IPS-NIHi7 (cell line): ENCODE measurements at regions not wholly inside any gene's neighbourhood (a gene's known extent, or its start where the extent isn't known, plus 50 kb on each side); places are given as distances from the start of the nearest gene placed in this dataset.
"Not testable (repeated sequence)": the region's sequence is repeated elsewhere in the genome, so short reads cannot be mapped to it uniquely, and the experiment has no call there.

ENCODE experiments used
- DNase-seq: peaks from one replicate; pipeline ENCODE4 v3.0.0; 2012; ENCODE audit warnings: mixed read lengths; ENCODE audit errors: extremely low spot score

- DNase-seq, result peak; percentile 30
Observed at GRCh38 chr13:80177327-80177726, 163.6 kb downstream of the SPRY2 start.

GRCh38 chr13:80173224-80173623 lies 167.7 kb downstream of the SPRY2 start:
- DNase-seq, result no peak

GRCh38 chr13:80171096-80171495 lies 169.8 kb downstream of the SPRY2 start:
- no peak for DNase-seq

- DNase-seq, result no peak
Observed at GRCh38 chr13:80168089-80168850, 172.7 kb downstream of the SPRY2 start.

- DNase-seq, result no peak
Observed at GRCh38 chr13:80166352-80166751, 174.6 kb downstream of the SPRY2 start.

- no peak for DNase-seq
Observed at GRCh38 chr13:80164462-80164861, 176.5 kb downstream of the SPRY2 start.

- no peak for DNase-seq
Observed at GRCh38 chr13:80161896-80162295, 179.0 kb downstream of the SPRY2 start.

- DNase-seq, result no peak
Observed at GRCh38 chr13:80161219-80161618, 179.7 kb downstream of the SPRY2 start.

GRCh38 chr13:80160110-80160509 lies 180.8 kb downstream of the SPRY2 start:
- no peak for DNase-seq

- DNase-seq, result no peak
Observed at GRCh38 chr13:80157261-80157932, 183.5 kb downstream of the SPRY2 start.

- DNase-seq, result not testable (repeated sequence)
Observed at GRCh38 chr13:80152142-80152541, 188.8 kb downstream of the SPRY2 start.

GRCh38 chr13:80151016-80151415 lies 189.9 kb downstream of the SPRY2 start:
- DNase-seq, result no peak

- DNase-seq, result no peak
Observed at GRCh38 chr13:80149736-80150135, 191.2 kb downstream of the SPRY2 start.

GRCh38 chr13:80145171-80145690 lies 195.7 kb downstream of the SPRY2 start:
- DNase-seq, result no peak

GRCh38 chr13:80144493-80144892 lies 196.4 kb downstream of the SPRY2 start:
- DNase-seq, result no peak

GRCh38 chr13:80141123-80141849 lies 199.6 kb downstream of the SPRY2 start:
- DNase-seq, result no peak

GRCh38 chr13:80140685-80141084 lies 200.2 kb downstream of the SPRY2 start:
- no peak for DNase-seq

GRCh38 chr13:80139196-80139595 lies 201.7 kb downstream of the SPRY2 start:
- no peak for DNase-seq

- DNase-seq, result no peak
Observed at GRCh38 chr13:80137994-80138393, 202.9 kb downstream of the SPRY2 start.

GRCh38 chr13:80134346-80134745 lies 206.6 kb downstream of the SPRY2 start:
- DNase-seq, result peak; percentile 26

GRCh38 chr13:80133631-80134261 lies 207.2 kb downstream of the SPRY2 start:
- no peak for DNase-seq
